ENCODE measurements at regions not wholly inside any gene's neighbourhood (a gene's known extent, or its start where the extent isn't known, plus 50 kb on each side); places are given as distances from the start of the nearest gene placed in this dataset.

DNA sequence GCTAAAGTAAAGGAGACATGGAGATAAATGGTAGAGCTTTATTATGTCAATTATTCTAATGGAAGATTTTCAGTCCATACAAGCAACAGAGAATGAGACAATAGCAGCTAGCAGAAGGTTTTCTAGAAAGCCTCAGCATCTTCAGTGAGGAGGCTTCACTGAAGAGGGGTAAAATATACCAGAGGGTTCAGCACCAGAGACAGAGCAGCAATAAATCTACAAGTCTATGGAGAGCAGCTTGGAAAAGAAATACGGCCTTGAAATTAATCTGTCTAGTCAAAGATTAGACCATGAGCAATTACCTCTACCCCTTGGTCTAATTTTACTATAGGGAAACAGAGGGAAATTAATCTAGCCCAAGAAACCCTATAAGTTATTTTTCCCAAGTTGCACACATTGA is 185.7 kb upstream of the CRIM1 start:
- H3K36me3 ChIP-seq (ENCODE audit: control insufficient read depth in 4 of 4, insufficient read depth in 3 of 4, low read depth in 1 of 4, low read length in 3 of 4) = no peaks in the 10 kb centered on the region
- no peak for DNase-seq (ENCODE audit: low spot score)
- 78% methylated on average over 1 of the region's 1 CpG for WGBS
- H3K4me1 ChIP-seq (ENCODE audit: control insufficient read depth in 4 of 4, insufficient read depth in 4 of 4, low read length in 3 of 4) = peaks cover 2 to 11% (median 5%) of the 10 kb centered on the region in 4 donors
- H3K27me3 ChIP-seq (ENCODE audit: control insufficient read depth in 4 of 4, insufficient read depth in 4 of 4, low read length in 3 of 4) = no peaks in the 10 kb centered on the region
- H3K9ac ChIP-seq (ENCODE audit: low read depth in 1 of 2, low read length in 2 of 2) = no peak overlapping the region
- TF ChIP-seq MAX (IDR thresholded peaks at IDR 0.05) = no peak
- TF ChIP-seq TAF1 (conservative IDR thresholded peaks at IDR 0.05) = no peak
- TF ChIP-seq YY1 (IDR thresholded peaks at IDR 0.05) = no peak
- TF ChIP-seq EGR1 (IDR thresholded peaks at IDR 0.05; ENCODE audit: low read depth in 2 of 2) = no peak
- no peak for TF ChIP-seq ATF3 (IDR thresholded peaks at IDR 0.05)
- TF ChIP-seq NR2F2 (IDR thresholded peaks at IDR 0.05) = no peak
- no peak for TF ChIP-seq FOXA2 (IDR thresholded peaks at IDR 0.05)
- TF ChIP-seq, protein P1, sequence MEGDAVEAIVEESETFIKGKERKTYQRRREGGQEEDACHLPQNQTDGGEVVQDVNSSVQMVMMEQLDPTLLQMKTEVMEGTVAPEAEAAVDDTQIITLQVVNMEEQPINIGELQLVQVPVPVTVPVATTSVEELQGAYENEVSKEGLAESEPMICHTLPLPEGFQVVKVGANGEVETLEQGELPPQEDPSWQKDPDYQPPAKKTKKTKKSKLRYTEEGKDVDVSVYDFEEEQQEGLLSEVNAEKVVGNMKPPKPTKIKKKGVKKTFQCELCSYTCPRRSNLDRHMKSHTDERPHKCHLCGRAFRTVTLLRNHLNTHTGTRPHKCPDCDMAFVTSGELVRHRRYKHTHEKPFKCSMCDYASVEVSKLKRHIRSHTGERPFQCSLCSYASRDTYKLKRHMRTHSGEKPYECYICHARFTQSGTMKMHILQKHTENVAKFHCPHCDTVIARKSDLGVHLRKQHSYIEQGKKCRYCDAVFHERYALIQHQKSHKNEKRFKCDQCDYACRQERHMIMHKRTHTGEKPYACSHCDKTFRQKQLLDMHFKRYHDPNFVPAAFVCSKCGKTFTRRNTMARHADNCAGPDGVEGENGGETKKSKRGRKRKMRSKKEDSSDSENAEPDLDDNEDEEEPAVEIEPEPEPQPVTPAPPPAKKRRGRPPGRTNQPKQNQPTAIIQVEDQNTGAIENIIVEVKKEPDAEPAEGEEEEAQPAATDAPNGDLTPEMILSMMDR (IDR thresholded peaks at IDR 0.05; ENCODE audit: low read depth, low read length, missing input control) = no peak
- no peak for TF ChIP-seq SP1 (IDR thresholded peaks at IDR 0.05)
- TF ChIP-seq RXRA (IDR thresholded peaks at IDR 0.05) = no peak
- TF ChIP-seq GABPA (IDR thresholded peaks at IDR 0.05 in 1 of 2, conservative IDR thresholded peaks at IDR 0.05 in 1 of 2) = no peak
- no peak for TF ChIP-seq HNF4G (IDR thresholded peaks at IDR 0.05)
- no peak for TF ChIP-seq JUND (IDR thresholded peaks at IDR 0.05)
- TF ChIP-seq REST (IDR thresholded peaks at IDR 0.05) = no peak
- TF ChIP-seq RAD21 (IDR thresholded peaks at IDR 0.05) = no peak
- TF ChIP-seq HNF4A (conservative IDR thresholded peaks at IDR 0.05) = no peak
- no peak for TF ChIP-seq FOXA1 (IDR thresholded peaks at IDR 0.05)
- H3K27ac ChIP-seq (ENCODE audit: low read depth in 1 of 2, low read length in 2 of 2) = no peak overlapping the region
- no peak overlapping the region for H3K4me3 ChIP-seq (ENCODE audit: low read depth in 1 of 3, low read length in 3 of 3)
- H3K9me3 ChIP-seq (ENCODE audit: control insufficient read depth in 4 of 4, low read length in 3 of 4) = no peaks in the 10 kb centered on the region

GRCh38 chr2:36168115-36168514 is 187.5 kb upstream of the CRIM1 start:
- Histone ChIP-seq H3K4me1 (ENCODE audit: control insufficient read depth in 4 of 4, insufficient read depth in 4 of 4, low read length in 3 of 4) (peaks cover 4 to 16% (median 6%) of the 10 kb centered on the region in 4 donors), H3K27me3 (ENCODE audit: control insufficient read depth in 4 of 4, insufficient read depth in 4 of 4, low read length in 3 of 4) (no peaks in the 10 kb centered on the region), H3K27ac (ENCODE audit: low read depth in 1 of 2, low read length in 2 of 2) (no peak overlapping the region), H3K9me3 (ENCODE audit: control insufficient read depth in 4 of 4, low read length in 3 of 4) (no peaks in the 10 kb centered on the region), H3K4me3 (ENCODE audit: low read depth in 1 of 3, low read length in 3 of 3) (no peak overlapping the region), H3K9ac (ENCODE audit: low read depth in 1 of 2, low read length in 2 of 2) (no peak overlapping the region), H3K36me3 (ENCODE audit: control insufficient read depth in 4 of 4, insufficient read depth in 3 of 4, low read depth in 1 of 4, low read length in 3 of 4) (no peaks in the 10 kb centered on the region)
- TF ChIP-seq, protein P1 (IDR thresholded peaks at IDR 0.05; ENCODE audit: low read depth, low read length, missing input control) = no peak
- no peak for TF ChIP-seq FOXA2 (IDR thresholded peaks at IDR 0.05)
- no peak for TF ChIP-seq REST (IDR thresholded peaks at IDR 0.05)
- TF ChIP-seq TAF1 (conservative IDR thresholded peaks at IDR 0.05) = no peak
- no peak for TF ChIP-seq EGR1 (IDR thresholded peaks at IDR 0.05; ENCODE audit: low read depth in 2 of 2)
- no peak for DNase-seq (ENCODE audit: low spot score)
- 45% methylated on average over 2 of the region's 2 CpGs for WGBS
